ENCODE measurements at regions not wholly inside any gene's neighbourhood (a gene's known extent, or its start where the extent isn't known, plus 50 kb on each side); places are given as distances from the start of the nearest gene placed in this dataset.

- DNase-seq = no peak
- intact Hi-C loops (cut with DNase I) = no loop called here
Observed at GRCh38 chr2:9093324-9093723, 89.8 kb upstream of the MBOAT2 start.

GRCh38 chr2:9092383-9093282 lies 89.1 kb upstream of the MBOAT2 start:
- intact Hi-C loops (cut with DNase I) = no loop called here
- no peak for DNase-seq

- intact Hi-C loops (cut with DNase I) = no loop called here
Observed at GRCh38 chr2:9091811-9092210, 88.3 kb upstream of the MBOAT2 start.

GRCh38 chr2:9089831-9090230 lies 86.3 kb upstream of the MBOAT2 start:
- intact Hi-C loops (cut with DNase I) = no loop called here
- DNase-seq = no peak

More at GRCh38 chr2:9091811-9092210, 88.3 kb upstream of the MBOAT2 start:
- DNase-seq = no peak

GRCh38 chr2:9087121-9087681 lies 83.7 kb upstream of the MBOAT2 start:
- no peak for DNase-seq
- intact Hi-C loops (cut with DNase I) = no loop called here

- no peak for DNase-seq
- intact Hi-C loops (cut with DNase I) = no loop called here
Observed at GRCh38 chr2:9086465-9086864, 83.0 kb upstream of the MBOAT2 start.

- no peak for DNase-seq
- intact Hi-C loops (cut with DNase I) = no loop called here
Observed at GRCh38 chr2:9085353-9085752, 81.9 kb upstream of the MBOAT2 start.

GRCh38 chr2:9083287-9083686 lies 79.8 kb upstream of the MBOAT2 start:
- intact Hi-C loops (cut with DNase I) = no loop called here

GRCh38 chr2:9082158-9082557 lies 78.7 kb upstream of the MBOAT2 start:
- no peak for DNase-seq
- intact Hi-C loops (cut with DNase I) = no loop called here

More at GRCh38 chr2:9083287-9083686, 79.8 kb upstream of the MBOAT2 start:
- no peak for DNase-seq

GRCh38 chr2:9081750-9082149 lies 78.3 kb upstream of the MBOAT2 start:
- intact Hi-C loops (cut with DNase I) = no loop called here
- no peak for DNase-seq

- DNase-seq = no peak
- intact Hi-C loops (cut with DNase I) = no loop called here
Observed at GRCh38 chr2:9078405-9078804, 74.9 kb upstream of the MBOAT2 start.

GRCh38 chr2:9077691-9078090 lies 74.2 kb upstream of the MBOAT2 start:
- no peak for DNase-seq
- intact Hi-C loops (cut with DNase I) = no loop called here

GRCh38 chr2:9076755-9077154 lies 73.3 kb upstream of the MBOAT2 start:
- no peak for DNase-seq
- intact Hi-C loops (cut with DNase I) = no loop called here

GRCh38 chr2:9076210-9076609 lies 72.7 kb upstream of the MBOAT2 start:
- intact Hi-C loops (cut with DNase I) = no loop called here
- no peak for DNase-seq

- intact Hi-C loops (cut with DNase I) = no loop called here
- DNase-seq = no peak
Observed at GRCh38 chr2:9074930-9075329, 71.4 kb upstream of the MBOAT2 start.

GRCh38 chr2:9071584-9072124 lies 68.2 kb upstream of the MBOAT2 start:
- DNase-seq = no peak
- intact Hi-C loops (cut with DNase I) = no loop called here

- intact Hi-C loops (cut with DNase I) = no loop called here
- DNase-seq = no peak
Observed at GRCh38 chr2:9071032-9071431, 67.5 kb upstream of the MBOAT2 start.

GRCh38 chr2:9069543-9069942 lies 66.1 kb upstream of the MBOAT2 start:
- DNase-seq = peak in 6 of 42 donors; percentile 4 to 53 (median 14)

GRCh38 chr2:9065901-9066300 lies 62.4 kb upstream of the MBOAT2 start:
- DNase-seq = no peak
- intact Hi-C loops (cut with DNase I) = no loop called here

More at GRCh38 chr2:9069543-9069942, 66.1 kb upstream of the MBOAT2 start:
- intact Hi-C loops (cut with DNase I) = no loop called here

- no peak for DNase-seq
- intact Hi-C loops (cut with DNase I) = no loop called here
Observed at GRCh38 chr2:9063023-9063606, 59.6 kb upstream of the MBOAT2 start.
